ENCODE measurements at regions not wholly inside any gene's neighbourhood (a gene's known extent, or its start where the extent isn't known, plus 50 kb on each side); places are given as distances from the start of the nearest gene placed in this dataset.

GRCh38 chr13:109275852-109276251, 510.5 kb downstream of the IRS2 start:
- H3K9me3 ChIP-seq, result no peaks in the 10 kb centered on the region
- ChIA-PET CTCF (no interaction called here), POLR2A (no interaction called here)
- no peak overlapping the region for H3K4me3 ChIP-seq (ENCODE audit: control insufficient read depth in 1 of 2, extremely low read depth in 1 of 2, low read length in 1 of 2)
- Mint-ChIP-seq H3K36me3 (no peaks in the 10 kb centered on the region), H3K4me3 (no peak overlapping the region), H3K27ac (no peak overlapping the region), H3K27me3 (peaks cover 3 to 6% of the 10 kb centered on the region in 2 donors), H3K9me3 (peaks cover 0 to 7% (median 0%) of the 10 kb centered on the region in 3 donors), H3K4me1 (no peaks in the 10 kb centered on the region)
- no peak overlapping the region for H3K27ac ChIP-seq (ENCODE audit: low read length)
- DNase-seq, result no peak
- ATAC-seq (replicated peaks in 1 of 4), result no peak
- H3K27me3 ChIP-seq (replicated peaks in 1 of 2; ENCODE audit: control insufficient read depth in 2 of 2, extremely low read depth in 1 of 2, insufficient read depth in 2 of 2, low read length in 1 of 2), result no peaks in the 10 kb centered on the region
- 80% methylated on average over 2 of the region's 5 CpGs for WGBS (ENCODE audit: insufficient coverage)
- H3K36me3 ChIP-seq (ENCODE audit: control insufficient read depth in 2 of 2, extremely low read depth in 1 of 2, insufficient read depth in 1 of 2, low read length in 1 of 2), result no peaks in the 10 kb centered on the region
- H3K4me1 ChIP-seq (ENCODE audit: control insufficient read depth in 1 of 2, extremely low read depth in 1 of 2, insufficient read depth in 2 of 2, low read length in 2 of 2), result no peaks in the 10 kb centered on the region

GRCh38 chr13:109275139-109275745, 511.1 kb downstream of the IRS2 start:
- DNase-seq, result no peak
- Mint-ChIP-seq H3K36me3 (no peaks in the 10 kb centered on the region), H3K27me3 (peaks cover 3 to 4% of the 10 kb centered on the region in 2 donors), H3K4me1 (no peaks in the 10 kb centered on the region), H3K4me3 (no peak overlapping the region), H3K9me3 (peaks cover 0 to 4% (median 0%) of the 10 kb centered on the region in 3 donors), H3K27ac (no peak overlapping the region)
- H3K36me3 ChIP-seq (ENCODE audit: control insufficient read depth in 2 of 2, extremely low read depth in 1 of 2, insufficient read depth in 1 of 2, low read length in 1 of 2), result no peaks in the 10 kb centered on the region
- H3K9me3 ChIP-seq, result no peaks in the 10 kb centered on the region
- WGBS (ENCODE audit: insufficient coverage), result 79% methylated on average over 6 of the region's 11 CpGs
- no peaks in the 10 kb centered on the region for H3K27me3 ChIP-seq (replicated peaks in 1 of 2; ENCODE audit: control insufficient read depth in 2 of 2, extremely low read depth in 1 of 2, insufficient read depth in 2 of 2, low read length in 1 of 2)
- H3K4me1 ChIP-seq (ENCODE audit: control insufficient read depth in 1 of 2, extremely low read depth in 1 of 2, insufficient read depth in 2 of 2, low read length in 2 of 2), result no peaks in the 10 kb centered on the region
- ChIA-PET CTCF (no interaction called here), POLR2A (no interaction called here)
- no peak overlapping the region for H3K4me3 ChIP-seq (ENCODE audit: control insufficient read depth in 1 of 2, extremely low read depth in 1 of 2, low read length in 1 of 2)
- H3K27ac ChIP-seq (ENCODE audit: low read length), result no peak overlapping the region
- no peak for ATAC-seq (replicated peaks in 1 of 4)

- WGBS (ENCODE audit: insufficient coverage), result 71% methylated on average over 1 of the region's 5 CpGs
- Histone ChIP-seq H3K9me3 (no peaks in the 10 kb centered on the region), H3K4me1 (ENCODE audit: control insufficient read depth in 1 of 2, extremely low read depth in 1 of 2, insufficient read depth in 2 of 2, low read length in 2 of 2) (no peaks in the 10 kb centered on the region), H3K4me3 (ENCODE audit: control insufficient read depth in 1 of 2, extremely low read depth in 1 of 2, low read length in 1 of 2) (no peak overlapping the region), H3K27ac (ENCODE audit: low read length) (no peak overlapping the region), H3K36me3 (ENCODE audit: control insufficient read depth in 2 of 2, extremely low read depth in 1 of 2, insufficient read depth in 1 of 2, low read length in 1 of 2) (no peaks in the 10 kb centered on the region), H3K27me3 (replicated peaks in 1 of 2; ENCODE audit: control insufficient read depth in 2 of 2, extremely low read depth in 1 of 2, insufficient read depth in 2 of 2, low read length in 1 of 2) (no peaks in the 10 kb centered on the region)
- peaks cover 0 to 4% (median 0%) of the 10 kb centered on the region in 3 donors for H3K9me3 Mint-ChIP-seq
- no peak for DNase-seq
- no peaks in the 10 kb centered on the region for H3K4me1 Mint-ChIP-seq
- H3K4me3 Mint-ChIP-seq, result no peak overlapping the region
- ATAC-seq (replicated peaks in 1 of 4), result no peak
- H3K27ac Mint-ChIP-seq, result no peak overlapping the region
- CTCF ChIA-PET, result no interaction called here
- POLR2A ChIA-PET, result no interaction called here
- peaks cover 5% of the 10 kb centered on the region in 2 donors for H3K27me3 Mint-ChIP-seq
- no peaks in the 10 kb centered on the region for H3K36me3 Mint-ChIP-seq
Measured at GRCh38 chr13:109274188-109274821, 512.1 kb downstream of the IRS2 start.

GRCh38 chr13:109273326-109273751, 513.0 kb downstream of the IRS2 start:
- Mint-ChIP-seq H3K4me1 (no peaks in the 10 kb centered on the region), H3K9me3 (peaks cover 0 to 6% (median 0%) of the 10 kb centered on the region in 3 donors), H3K27me3 (peaks cover 7% of the 10 kb centered on the region in 2 donors), H3K36me3 (no peaks in the 10 kb centered on the region), H3K4me3 (no peak overlapping the region), H3K27ac (no peak overlapping the region)
- WGBS (ENCODE audit: insufficient coverage), result no CpG with 5 or more reads among the region's 3 CpGs
- CTCF ChIA-PET, result no interaction called here
- DNase-seq (no peak), ATAC-seq (replicated peaks in 1 of 4) (no peak)
- no peak overlapping the region for H3K27ac ChIP-seq (ENCODE audit: low read length)
- POLR2A ChIA-PET, result no interaction called here
- H3K4me3 ChIP-seq (ENCODE audit: control insufficient read depth in 1 of 2, extremely low read depth in 1 of 2, low read length in 1 of 2), result no peak overlapping the region
- H3K9me3 ChIP-seq, result no peaks in the 10 kb centered on the region
- H3K4me1 ChIP-seq (ENCODE audit: control insufficient read depth in 1 of 2, extremely low read depth in 1 of 2, insufficient read depth in 2 of 2, low read length in 2 of 2), result no peaks in the 10 kb centered on the region
- H3K36me3 ChIP-seq (ENCODE audit: control insufficient read depth in 2 of 2, extremely low read depth in 1 of 2, insufficient read depth in 1 of 2, low read length in 1 of 2), result no peaks in the 10 kb centered on the region
- H3K27me3 ChIP-seq (replicated peaks in 1 of 2; ENCODE audit: control insufficient read depth in 2 of 2, extremely low read depth in 1 of 2, insufficient read depth in 2 of 2, low read length in 1 of 2), result no peaks in the 10 kb centered on the region

- Mint-ChIP-seq H3K4me1 (no peaks in the 10 kb centered on the region), H3K4me3 (no peak overlapping the region), H3K27me3 (peaks cover 7% of the 10 kb centered on the region in 2 donors), H3K36me3 (no peaks in the 10 kb centered on the region), H3K9me3 (peaks cover 0 to 5% (median 0%) of the 10 kb centered on the region in 3 donors), H3K27ac (no peak overlapping the region)
- no peaks in the 10 kb centered on the region for H3K36me3 ChIP-seq (ENCODE audit: control insufficient read depth in 2 of 2, extremely low read depth in 1 of 2, insufficient read depth in 1 of 2, low read length in 1 of 2)
- no peak overlapping the region for H3K27ac ChIP-seq (ENCODE audit: low read length)
- no peak overlapping the region for H3K4me3 ChIP-seq (ENCODE audit: control insufficient read depth in 1 of 2, extremely low read depth in 1 of 2, low read length in 1 of 2)
- no peak for ATAC-seq (replicated peaks in 1 of 4)
- DNase-seq, result no peak
- no peaks in the 10 kb centered on the region for H3K4me1 ChIP-seq (ENCODE audit: control insufficient read depth in 1 of 2, extremely low read depth in 1 of 2, insufficient read depth in 2 of 2, low read length in 2 of 2)
- WGBS (ENCODE audit: insufficient coverage), result no CpG with 5 or more reads among the region's 6 CpGs
- POLR2A ChIA-PET, result no interaction called here
- no peaks in the 10 kb centered on the region for H3K27me3 ChIP-seq (replicated peaks in 1 of 2; ENCODE audit: control insufficient read depth in 2 of 2, extremely low read depth in 1 of 2, insufficient read depth in 2 of 2, low read length in 1 of 2)
- no peaks in the 10 kb centered on the region for H3K9me3 ChIP-seq
- CTCF ChIA-PET, result no interaction called here
Measured at GRCh38 chr13:109272595-109273325, 513.6 kb downstream of the IRS2 start.

- ATAC-seq (replicated peaks in 1 of 4), result no peak
- Mint-ChIP-seq H3K27ac (no peak overlapping the region), H3K4me3 (no peak overlapping the region), H3K36me3 (no peaks in the 10 kb centered on the region), H3K27me3 (peaks cover 7% of the 10 kb centered on the region in 2 donors), H3K4me1 (no peaks in the 10 kb centered on the region), H3K9me3 (peaks cover 0 to 5% (median 0%) of the 10 kb centered on the region in 3 donors)
- H3K27ac ChIP-seq (ENCODE audit: low read length), result no peak overlapping the region
- no peak for DNase-seq
- CTCF ChIA-PET, result no interaction called here
- H3K4me3 ChIP-seq (ENCODE audit: control insufficient read depth in 1 of 2, extremely low read depth in 1 of 2, low read length in 1 of 2), result no peak overlapping the region
- no peaks in the 10 kb centered on the region for H3K9me3 ChIP-seq
- no peaks in the 10 kb centered on the region for H3K36me3 ChIP-seq (ENCODE audit: control insufficient read depth in 2 of 2, extremely low read depth in 1 of 2, insufficient read depth in 1 of 2, low read length in 1 of 2)
- no peaks in the 10 kb centered on the region for H3K4me1 ChIP-seq (ENCODE audit: control insufficient read depth in 1 of 2, extremely low read depth in 1 of 2, insufficient read depth in 2 of 2, low read length in 2 of 2)
- POLR2A ChIA-PET, result no interaction called here
- WGBS (ENCODE audit: insufficient coverage), result 76% methylated on average over 4 of the region's 7 CpGs
- no peaks in the 10 kb centered on the region for H3K27me3 ChIP-seq (replicated peaks in 1 of 2; ENCODE audit: control insufficient read depth in 2 of 2, extremely low read depth in 1 of 2, insufficient read depth in 2 of 2, low read length in 1 of 2)
Measured at GRCh38 chr13:109271555-109272541, 514.5 kb downstream of the IRS2 start.
